Activated naive CD4-positive, alpha-beta T cell treated with anti-CD3 and anti-CD28 coated beads, Interleukin-2, amount 50 U/mL, for 72 hours (primary cell): ENCODE measurements at regions not wholly inside any gene's neighbourhood (a gene's known extent, or its start where the extent isn't known, plus 50 kb on each side); places are given as distances from the start of the nearest gene placed in this dataset.
"Not testable (repeated sequence)": the region's sequence is repeated elsewhere in the genome, so short reads cannot be mapped to it uniquely, and the experiment has no call there.

Experiments
- ATAC-seq, 2 donors: fragments of 150-1000 bp; cut with Tn5 transposase; 2 replicates each; pipeline ENCODE4 v1.10.0; 2021; ENCODE audit warnings: mild to moderate bottlenecking in 2 of 2, moderate library complexity in 2 of 2
- DNase-seq, 2 donors: peaks; one replicate each; pipeline ENCODE4 v3.0.0; 2021 to 2022; ENCODE audit warnings: low spot score in 2 of 2
- H3K27ac Mint-ChIP-seq, 2 donors: one replicate each; pipeline ENCODE4 v1.8.0; 2022; ENCODE audit warnings: mild to moderate bottlenecking in 2 of 2, mixed read lengths in 2 of 2
- H3K36me3 Mint-ChIP-seq, 2 donors: one replicate each; pipeline ENCODE4 v1.8.0; 2022; ENCODE audit warnings: mixed read lengths in 2 of 2
- H3K9me3 Mint-ChIP-seq, 2 donors: one replicate each; pipeline ENCODE4 v1.8.0; 2022; ENCODE audit warnings: mixed read lengths in 2 of 2

GRCh38 chr4:146124023-146124680 is 51.4 kb upstream of the LSM6 start:
- no peak for DNase-seq
- Mint-ChIP-seq H3K27ac (no peak overlapping the region), H3K9me3 (peaks cover 0 to 6% of the 10 kb centered on the region in 2 donors), H3K36me3 (no peaks in the 10 kb centered on the region)
- peak; percentile 44 to 66 for ATAC-seq

GRCh38 chr4:146123231-146123630 is 52.3 kb upstream of the LSM6 start:
- H3K27ac Mint-ChIP-seq = no peak overlapping the region
- no peaks in the 10 kb centered on the region for H3K36me3 Mint-ChIP-seq
- peaks cover 0 to 6% of the 10 kb centered on the region in 2 donors for H3K9me3 Mint-ChIP-seq
- DNase-seq (no peak), ATAC-seq (no peak)

- no peak for DNase-seq
- H3K9me3 Mint-ChIP-seq = peaks cover 0 to 11% of the 10 kb centered on the region in 2 donors
- no peak for ATAC-seq
- no peak overlapping the region for H3K27ac Mint-ChIP-seq
- H3K36me3 Mint-ChIP-seq = peaks cover 0 to 7% of the 10 kb centered on the region in 2 donors
These were observed 53.1 kb upstream of the LSM6 start for GRCh38 chr4:146122398-146122797.

- Mint-ChIP-seq H3K36me3 (peaks cover 0 to 9% of the 10 kb centered on the region in 2 donors), H3K27ac (no peak overlapping the region), H3K9me3 (peaks cover 0 to 13% of the 10 kb centered on the region in 2 donors)
- no peak for DNase-seq
- no peak for ATAC-seq
These were observed 53.8 kb upstream of the LSM6 start for GRCh38 chr4:146121757-146122156.

GRCh38 chr4:146119845-146120404 is 55.6 kb upstream of the LSM6 start:
- peaks cover 0 to 9% of the 10 kb centered on the region in 2 donors for H3K36me3 Mint-ChIP-seq
- peaks cover 0 to 7% of the 10 kb centered on the region in 2 donors for H3K9me3 Mint-ChIP-seq
- ATAC-seq (no peak), DNase-seq (no peak)
- no peak overlapping the region for H3K27ac Mint-ChIP-seq

- peak overlapping the region in 1 of 2 donors; percentile 2 for H3K27ac Mint-ChIP-seq
- no peak for DNase-seq
- H3K9me3 Mint-ChIP-seq = peaks cover 0 to 7% of the 10 kb centered on the region in 2 donors
- ATAC-seq = no peak
- peaks cover 0 to 9% of the 10 kb centered on the region in 2 donors for H3K36me3 Mint-ChIP-seq
These were observed 61.5 kb upstream of the LSM6 start for GRCh38 chr4:146114066-146114465.

- Mint-ChIP-seq H3K9me3 (peaks cover 0 to 7% of the 10 kb centered on the region in 2 donors), H3K36me3 (peaks cover 0 to 9% of the 10 kb centered on the region in 2 donors), H3K27ac (no peak overlapping the region)
- ATAC-seq = no peak
- DNase-seq = no peak
These were observed 62.3 kb upstream of the LSM6 start for GRCh38 chr4:146113171-146113570.

GRCh38 chr4:146112389-146112788 is 63.1 kb upstream of the LSM6 start:
- DNase-seq (no peak), ATAC-seq (no peak)
- peaks cover 0 to 3% of the 10 kb centered on the region in 2 donors for H3K36me3 Mint-ChIP-seq
- peaks cover 0 to 2% of the 10 kb centered on the region in 2 donors for H3K9me3 Mint-ChIP-seq
- H3K27ac Mint-ChIP-seq = no peak overlapping the region

GRCh38 chr4:146110871-146111485 is 64.5 kb upstream of the LSM6 start:
- DNase-seq = no peak
- no peaks in the 10 kb centered on the region for H3K9me3 Mint-ChIP-seq
- ATAC-seq = no peak
- no peak overlapping the region for H3K27ac Mint-ChIP-seq
- H3K36me3 Mint-ChIP-seq = no peaks in the 10 kb centered on the region

- DNase-seq (no peak), ATAC-seq (no peak)
- Mint-ChIP-seq H3K9me3 (no peaks in the 10 kb centered on the region), H3K27ac (no peak overlapping the region), H3K36me3 (no peaks in the 10 kb centered on the region)
These were observed 66.8 kb upstream of the LSM6 start for GRCh38 chr4:146108756-146109155.

- no peak for ATAC-seq
- DNase-seq = no peak
- Mint-ChIP-seq H3K9me3 (no peaks in the 10 kb centered on the region), H3K36me3 (no peaks in the 10 kb centered on the region), H3K27ac (no peak overlapping the region)
These were observed 67.8 kb upstream of the LSM6 start for GRCh38 chr4:146107587-146108240.

GRCh38 chr4:146105464-146105863 is 70.1 kb upstream of the LSM6 start:
- DNase-seq (no peak), ATAC-seq (peak; percentile 48)
- no peak overlapping the region for H3K27ac Mint-ChIP-seq
- H3K9me3 Mint-ChIP-seq = no peaks in the 10 kb centered on the region
- no peaks in the 10 kb centered on the region for H3K36me3 Mint-ChIP-seq

- no peak for DNase-seq
- no peak overlapping the region for H3K27ac Mint-ChIP-seq
- H3K36me3 Mint-ChIP-seq = no peaks in the 10 kb centered on the region
- no peak for ATAC-seq
- H3K9me3 Mint-ChIP-seq = no peaks in the 10 kb centered on the region
These were observed 71.0 kb upstream of the LSM6 start for GRCh38 chr4:146104541-146104940.

GRCh38 chr4:146104052-146104451 is 71.5 kb upstream of the LSM6 start:
- not testable (repeated sequence) for ATAC-seq, H3K27ac Mint-ChIP-seq, DNase-seq, H3K9me3 Mint-ChIP-seq, H3K36me3 Mint-ChIP-seq

- DNase-seq = no peak
- no peaks in the 10 kb centered on the region for H3K9me3 Mint-ChIP-seq
- no peak overlapping the region for H3K27ac Mint-ChIP-seq
- no peaks in the 10 kb centered on the region for H3K36me3 Mint-ChIP-seq
- ATAC-seq = no peak
These were observed 75.9 kb upstream of the LSM6 start for GRCh38 chr4:146099585-146099984.

- Mint-ChIP-seq H3K27ac (no peak overlapping the region), H3K36me3 (no peaks in the 10 kb centered on the region), H3K9me3 (no peaks in the 10 kb centered on the region)
- no peak for DNase-seq
- ATAC-seq = no peak
These were observed 76.5 kb upstream of the LSM6 start for GRCh38 chr4:146098978-146099377.

- H3K27ac Mint-ChIP-seq = no peak overlapping the region
- no peak for ATAC-seq
- H3K9me3 Mint-ChIP-seq = no peaks in the 10 kb centered on the region
- H3K36me3 Mint-ChIP-seq = no peaks in the 10 kb centered on the region
- no peak for DNase-seq
These were observed 77.1 kb upstream of the LSM6 start for GRCh38 chr4:146098397-146098796.
